DND-41 (cell line): ENCODE measurements at regions not wholly inside any gene's neighbourhood (a gene's known extent, or its start where the extent isn't known, plus 50 kb on each side); places are given as distances from the start of the nearest gene placed in this dataset.

Experiments
- CTCF ChIP-seq: IDR thresholded peaks from 2 replicates; pipeline ENCODE4 v1.5.1; 2012; ENCODE audit warnings: borderline replicate concordance, low read length, moderate library complexity, mild to moderate bottlenecking; ENCODE audit not compliant: poor library complexity, severe bottlenecking; ENCODE audit errors: extremely low read depth
- EZH2 ChIP-seq: IDR thresholded peaks from 3 replicates; pipeline ENCODE4 v1.6.1; 2012; ENCODE audit warnings: borderline replicate concordance, low read depth, mild to moderate bottlenecking, moderate library complexity, low read length, inconsistent platforms; ENCODE audit not compliant: severe bottlenecking

GRCh38 chr10:105699504-105699903 lies 1058.4 kb downstream of the SORCS3 start:
- TF ChIP-seq EZH2 (no peak), CTCF (no peak)
